DMS153 (cell line): ENCODE measurements at regions not wholly inside any gene's neighbourhood (a gene's known extent, or its start where the extent isn't known, plus 50 kb on each side); places are given as distances from the start of the nearest gene placed in this dataset.
"Not testable (repeated sequence)": the region's sequence is repeated elsewhere in the genome, so short reads cannot be mapped to it uniquely, and the experiment has no call there.

Experiments used
- DNase-seq: peaks from one replicate; lab custom pipeline; 2025; lab: John Stamatoyannopoulos, UW

- no peak for DNase-seq
Measured at GRCh38 chr7:120079704-120080103, 193.3 kb upstream of the KCND2 start.

- not testable (repeated sequence) for DNase-seq
Measured at GRCh38 chr7:120086468-120086867, 186.5 kb upstream of the KCND2 start.

- DNase-seq = no peak
Measured at GRCh38 chr7:120089968-120090367, 183.0 kb upstream of the KCND2 start.

GRCh38 chr7:120091807-120092206 is 181.2 kb upstream of the KCND2 start:
- DNase-seq = no peak

- DNase-seq = no peak
Measured at GRCh38 chr7:120097020-120097419, 176.0 kb upstream of the KCND2 start.

- no peak for DNase-seq
Measured at GRCh38 chr7:120097774-120098173, 175.2 kb upstream of the KCND2 start.

GRCh38 chr7:120108376-120108775 is 164.6 kb upstream of the KCND2 start:
- DNase-seq = no peak

GRCh38 chr7:120110169-120110568 is 162.8 kb upstream of the KCND2 start:
- no peak for DNase-seq

GRCh38 chr7:120114626-120115025 is 158.3 kb upstream of the KCND2 start:
- no peak for DNase-seq

GRCh38 chr7:120123528-120123927 is 149.4 kb upstream of the KCND2 start:
- no peak for DNase-seq

GRCh38 chr7:120131096-120131839 is 141.7 kb upstream of the KCND2 start:
- no peak for DNase-seq

- DNase-seq = no peak
Measured at GRCh38 chr7:120138497-120138896, 134.5 kb upstream of the KCND2 start.

GRCh38 chr7:120156476-120156875 is 116.5 kb upstream of the KCND2 start:
- DNase-seq = no peak

GRCh38 chr7:120160166-120160565 is 112.8 kb upstream of the KCND2 start:
- no peak for DNase-seq

- no peak for DNase-seq
Measured at GRCh38 chr7:120163449-120163848, 109.5 kb upstream of the KCND2 start.

GRCh38 chr7:120165227-120165626 is 107.7 kb upstream of the KCND2 start:
- DNase-seq = no peak

GRCh38 chr7:120168066-120168465 is 104.9 kb upstream of the KCND2 start:
- DNase-seq = no peak

GRCh38 chr7:120169996-120170783 is 102.8 kb upstream of the KCND2 start:
- no peak for DNase-seq

GRCh38 chr7:120170834-120171233 is 102.1 kb upstream of the KCND2 start:
- no peak for DNase-seq

GRCh38 chr7:120171406-120171805 is 101.6 kb upstream of the KCND2 start:
- DNase-seq = no peak

- DNase-seq = no peak
Measured at GRCh38 chr7:120180221-120180620, 92.8 kb upstream of the KCND2 start.

- no peak for DNase-seq
Measured at GRCh38 chr7:120181499-120181898, 91.5 kb upstream of the KCND2 start.

GRCh38 chr7:120184866-120185265 is 88.1 kb upstream of the KCND2 start:
- no peak for DNase-seq
